ENCODE measurements at regions not wholly inside any gene's neighbourhood (a gene's known extent, or its start where the extent isn't known, plus 50 kb on each side); places are given as distances from the start of the nearest gene placed in this dataset.

DNA sequence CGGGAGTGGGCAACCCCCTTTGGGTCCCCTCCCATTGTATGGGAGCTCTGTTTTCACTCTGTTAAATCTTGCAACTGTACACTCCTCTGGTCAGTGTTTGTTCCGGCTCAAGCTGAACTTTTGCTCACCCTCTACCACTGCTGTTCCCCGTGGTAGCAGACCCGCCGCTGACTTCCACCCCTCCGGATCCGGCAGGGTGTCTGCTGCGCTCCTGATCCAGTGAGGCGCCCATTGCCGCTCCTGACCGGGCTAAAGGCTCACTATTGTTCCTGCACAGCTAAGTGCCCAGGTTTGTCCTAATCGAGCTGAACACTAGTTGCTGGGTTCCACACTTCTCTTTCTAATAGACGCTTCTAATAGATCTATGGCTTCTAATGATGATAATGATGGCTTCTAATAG, 488.6 kb downstream of the MRPL39 start:
- TF ChIP-seq, protein P1, sequence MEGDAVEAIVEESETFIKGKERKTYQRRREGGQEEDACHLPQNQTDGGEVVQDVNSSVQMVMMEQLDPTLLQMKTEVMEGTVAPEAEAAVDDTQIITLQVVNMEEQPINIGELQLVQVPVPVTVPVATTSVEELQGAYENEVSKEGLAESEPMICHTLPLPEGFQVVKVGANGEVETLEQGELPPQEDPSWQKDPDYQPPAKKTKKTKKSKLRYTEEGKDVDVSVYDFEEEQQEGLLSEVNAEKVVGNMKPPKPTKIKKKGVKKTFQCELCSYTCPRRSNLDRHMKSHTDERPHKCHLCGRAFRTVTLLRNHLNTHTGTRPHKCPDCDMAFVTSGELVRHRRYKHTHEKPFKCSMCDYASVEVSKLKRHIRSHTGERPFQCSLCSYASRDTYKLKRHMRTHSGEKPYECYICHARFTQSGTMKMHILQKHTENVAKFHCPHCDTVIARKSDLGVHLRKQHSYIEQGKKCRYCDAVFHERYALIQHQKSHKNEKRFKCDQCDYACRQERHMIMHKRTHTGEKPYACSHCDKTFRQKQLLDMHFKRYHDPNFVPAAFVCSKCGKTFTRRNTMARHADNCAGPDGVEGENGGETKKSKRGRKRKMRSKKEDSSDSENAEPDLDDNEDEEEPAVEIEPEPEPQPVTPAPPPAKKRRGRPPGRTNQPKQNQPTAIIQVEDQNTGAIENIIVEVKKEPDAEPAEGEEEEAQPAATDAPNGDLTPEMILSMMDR (IDR thresholded peaks at IDR 0.05; ENCODE audit: low read depth, low read length, missing input control): no peak
- no peak for TF ChIP-seq TAF1 (conservative IDR thresholded peaks at IDR 0.05)
- TF ChIP-seq, protein P2, sequence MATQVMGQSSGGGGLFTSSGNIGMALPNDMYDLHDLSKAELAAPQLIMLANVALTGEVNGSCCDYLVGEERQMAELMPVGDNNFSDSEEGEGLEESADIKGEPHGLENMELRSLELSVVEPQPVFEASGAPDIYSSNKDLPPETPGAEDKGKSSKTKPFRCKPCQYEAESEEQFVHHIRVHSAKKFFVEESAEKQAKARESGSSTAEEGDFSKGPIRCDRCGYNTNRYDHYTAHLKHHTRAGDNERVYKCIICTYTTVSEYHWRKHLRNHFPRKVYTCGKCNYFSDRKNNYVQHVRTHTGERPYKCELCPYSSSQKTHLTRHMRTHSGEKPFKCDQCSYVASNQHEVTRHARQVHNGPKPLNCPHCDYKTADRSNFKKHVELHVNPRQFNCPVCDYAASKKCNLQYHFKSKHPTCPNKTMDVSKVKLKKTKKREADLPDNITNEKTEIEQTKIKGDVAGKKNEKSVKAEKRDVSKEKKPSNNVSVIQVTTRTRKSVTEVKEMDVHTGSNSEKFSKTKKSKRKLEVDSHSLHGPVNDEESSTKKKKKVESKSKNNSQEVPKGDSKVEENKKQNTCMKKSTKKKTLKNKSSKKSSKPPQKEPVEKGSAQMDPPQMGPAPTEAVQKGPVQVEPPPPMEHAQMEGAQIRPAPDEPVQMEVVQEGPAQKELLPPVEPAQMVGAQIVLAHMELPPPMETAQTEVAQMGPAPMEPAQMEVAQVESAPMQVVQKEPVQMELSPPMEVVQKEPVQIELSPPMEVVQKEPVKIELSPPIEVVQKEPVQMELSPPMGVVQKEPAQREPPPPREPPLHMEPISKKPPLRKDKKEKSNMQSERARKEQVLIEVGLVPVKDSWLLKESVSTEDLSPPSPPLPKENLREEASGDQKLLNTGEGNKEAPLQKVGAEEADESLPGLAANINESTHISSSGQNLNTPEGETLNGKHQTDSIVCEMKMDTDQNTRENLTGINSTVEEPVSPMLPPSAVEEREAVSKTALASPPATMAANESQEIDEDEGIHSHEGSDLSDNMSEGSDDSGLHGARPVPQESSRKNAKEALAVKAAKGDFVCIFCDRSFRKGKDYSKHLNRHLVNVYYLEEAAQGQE (IDR thresholded peaks at IDR 0.05): no peak
- TF ChIP-seq, protein P3, sequence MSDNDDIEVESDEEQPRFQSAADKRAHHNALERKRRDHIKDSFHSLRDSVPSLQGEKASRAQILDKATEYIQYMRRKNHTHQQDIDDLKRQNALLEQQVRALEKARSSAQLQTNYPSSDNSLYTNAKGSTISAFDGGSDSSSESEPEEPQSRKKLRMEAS (IDR thresholded peaks at IDR 0.05): no peak
- TF ChIP-seq NR2F2 (IDR thresholded peaks at IDR 0.05): no peak
- TF ChIP-seq JUND (IDR thresholded peaks at IDR 0.05): no peak
- no peak for TF ChIP-seq YY1 (IDR thresholded peaks at IDR 0.05)
- TF ChIP-seq GABPA (IDR thresholded peaks at IDR 0.05 in 1 of 2, conservative IDR thresholded peaks at IDR 0.05 in 1 of 2): no peak
- TF ChIP-seq, protein P4, sequence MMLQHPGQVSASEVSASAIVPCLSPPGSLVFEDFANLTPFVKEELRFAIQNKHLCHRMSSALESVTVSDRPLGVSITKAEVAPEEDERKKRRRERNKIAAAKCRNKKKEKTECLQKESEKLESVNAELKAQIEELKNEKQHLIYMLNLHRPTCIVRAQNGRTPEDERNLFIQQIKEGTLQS (IDR thresholded peaks at IDR 0.05): no peak
- TF ChIP-seq RXRA (IDR thresholded peaks at IDR 0.05): no peak
- TF ChIP-seq RAD21 (IDR thresholded peaks at IDR 0.05): no peak
- TF ChIP-seq, protein P5, sequence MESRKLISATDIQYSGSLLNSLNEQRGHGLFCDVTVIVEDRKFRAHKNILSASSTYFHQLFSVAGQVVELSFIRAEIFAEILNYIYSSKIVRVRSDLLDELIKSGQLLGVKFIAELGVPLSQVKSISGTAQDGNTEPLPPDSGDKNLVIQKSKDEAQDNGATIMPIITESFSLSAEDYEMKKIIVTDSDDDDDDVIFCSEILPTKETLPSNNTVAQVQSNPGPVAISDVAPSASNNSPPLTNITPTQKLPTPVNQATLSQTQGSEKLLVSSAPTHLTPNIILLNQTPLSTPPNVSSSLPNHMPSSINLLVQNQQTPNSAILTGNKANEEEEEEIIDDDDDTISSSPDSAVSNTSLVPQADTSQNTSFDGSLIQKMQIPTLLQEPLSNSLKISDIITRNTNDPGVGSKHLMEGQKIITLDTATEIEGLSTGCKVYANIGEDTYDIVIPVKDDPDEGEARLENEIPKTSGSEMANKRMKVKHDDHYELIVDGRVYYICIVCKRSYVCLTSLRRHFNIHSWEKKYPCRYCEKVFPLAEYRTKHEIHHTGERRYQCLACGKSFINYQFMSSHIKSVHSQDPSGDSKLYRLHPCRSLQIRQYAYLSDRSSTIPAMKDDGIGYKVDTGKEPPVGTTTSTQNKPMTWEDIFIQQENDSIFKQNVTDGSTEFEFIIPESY (IDR thresholded peaks at IDR 0.05): no peak
- TF ChIP-seq EGR1 (IDR thresholded peaks at IDR 0.05; ENCODE audit: low read depth in 2 of 2): no peak
